ENCODE measurements at regions not wholly inside any gene's neighbourhood (a gene's known extent, or its start where the extent isn't known, plus 50 kb on each side); places are given as distances from the start of the nearest gene placed in this dataset.

GRCh38 chr4:83177182-83177581 lies 62.7 kb upstream of the PLAC8 start:
- ChIA-PET CTCF (no interaction called here), POLR2A (ENCODE audit: unreplicated experiment) (no interaction called here)
- no peak overlapping the region for H3K4ac ChIP-seq (ENCODE audit: low read depth, low read length)

More at GRCh38 chr4:83177182-83177581, 62.7 kb upstream of the PLAC8 start:
- in situ Hi-C loops (cut with MboI; ENCODE audit: low sequenced_read_pairs) (no loop called here), dilution Hi-C loops (cut with HindIII; ENCODE audit: low sequenced_read_pairs, unreplicated experiment) (no loop called here), intact Hi-C loops (cut with micrococcal nuclease) (no loop called here)
- Histone ChIP-seq H2AK5ac (ENCODE audit: low read depth, low read length) (no peak overlapping the region), H2BK15ac (ENCODE audit: low read depth, low read length) (no peak overlapping the region), H3K4me2 (ENCODE audit: low read depth, low read length) (no peak overlapping the region), H3K14ac (replicated peaks; ENCODE audit: low read depth, low read length) (no peak overlapping the region), H4K91ac (ENCODE audit: insufficient read depth, low read depth, low read length) (no peak overlapping the region), H2AFZ (replicated peaks; ENCODE audit: low read length, poor library complexity) (no peak overlapping the region), H4K20me1 (ENCODE audit: insufficient read depth, low read length) (no peaks in the 10 kb centered on the region), H2BK5ac (ENCODE audit: low read depth, low read length, poor library complexity, severe bottlenecking) (no peak overlapping the region), H3K9me3 (ENCODE audit: control insufficient read depth, insufficient read depth, low read length) (no peaks in the 10 kb centered on the region), H4K5ac (ENCODE audit: low read depth, low read length) (no peak overlapping the region), H3K4me1 (ENCODE audit: control insufficient read depth, insufficient read depth, low read length) (no peaks in the 10 kb centered on the region), H4K8ac (ENCODE audit: low read depth in 2 of 2, low read length in 2 of 2) (no peak overlapping the region), H3K18ac (ENCODE audit: low read depth, low read length) (no peak overlapping the region), H3K9ac (ENCODE audit: low read depth, low read length) (no peak overlapping the region), H3K27ac (ENCODE audit: insufficient read depth, low read length) (no peak overlapping the region), H3K4me3 (ENCODE audit: insufficient read depth, low read depth, low read length) (no peak overlapping the region), H3K27me3 (ENCODE audit: control insufficient read depth, insufficient read depth, low read length) (peaks cover 16% of the 10 kb centered on the region), H3K23ac (ENCODE audit: low read depth, low read length) (no peak overlapping the region), H2BK20ac (ENCODE audit: low read depth, low read length) (no peak overlapping the region), H3K36me3 (ENCODE audit: control insufficient read depth, insufficient read depth, low read length) (no peaks in the 10 kb centered on the region), H3K9me1 (ENCODE audit: insufficient read depth, low read length) (no peaks in the 10 kb centered on the region), H2AK9ac (replicated peaks; ENCODE audit: low read depth, low read length, poor library complexity) (no peak overlapping the region), H2BK120ac (ENCODE audit: low read depth, low read length) (no peak overlapping the region), H3K79me1 (ENCODE audit: low read depth in 1 of 2, low read length in 2 of 2) (no peaks in the 10 kb centered on the region), H3K56ac (ENCODE audit: extremely low read depth, insufficient read depth, low read length) (no peak overlapping the region)
- TF ChIP-seq USF2 (IDR thresholded peaks at IDR 0.05; ENCODE audit: low read depth, low read length): no peak
- TF ChIP-seq NFE2L2 (IDR thresholded peaks at IDR 0.05; ENCODE audit: low read depth, low read length): no peak
- no peak for TF ChIP-seq CEBPB (IDR thresholded peaks at IDR 0.05; ENCODE audit: low read depth, low read length)
- TF ChIP-seq RAD21 (IDR thresholded peaks at IDR 0.05; ENCODE audit: low read length): no peak
- TF ChIP-seq MAFK (IDR thresholded peaks at IDR 0.05; ENCODE audit: low read depth, low read length): no peak
- no peak for TF ChIP-seq MAZ (IDR thresholded peaks at IDR 0.05; ENCODE audit: borderline replicate concordance, low read depth, low read length)
- TF ChIP-seq FOS (IDR thresholded peaks at IDR 0.05; ENCODE audit: low read depth, low read length): no peak
- no peak for TF ChIP-seq SMC3 (IDR thresholded peaks at IDR 0.05; ENCODE audit: low read depth, low read length)
- no peak for TF ChIP-seq RCOR1 (IDR thresholded peaks at IDR 0.05; ENCODE audit: insufficient replicate concordance, low read length)
- DNase-seq (no peak), ATAC-seq (ENCODE audit: low read depth) (no peak)
- 0% methylated on average over 1 of the region's 1 CpG; no CpG with 5 or more reads in 1 of the 2 experiments for WGBS, 2 experiments (ENCODE audit: extremely low coverage in 2 of 2, insufficient read length in 1 of 2)
- BruUV-seq (replicated peaks): no TSS peak

All from IMR-90 (cell line).